SK-N-SH (cell line): ENCODE measurements at regions not wholly inside any gene's neighbourhood (a gene's known extent, or its start where the extent isn't known, plus 50 kb on each side); places are given as distances from the start of the nearest gene placed in this dataset.

Experiments used
- CTCF ChIA-PET: fragments of 300-600, 350-600 bp; formaldehyde crosslinking; extraction: SDS; loops from one replicate; lab custom pipeline; 2021; lab: Yijun Ruan, JAX
- POLR2A ChIA-PET: fragments of 350-600 bp; sonication (Branson Sonifier 250); formaldehyde crosslinking; extraction: SDS; loops from one replicate; lab custom pipeline; 2020; ENCODE audit warnings: antibody characterized with exemption, inconsistent platforms; lab: Yijun Ruan, JAX
- DNase-seq: peaks from one replicate; pipeline ENCODE4 v3.0.0; 2012
- H2AFZ ChIP-seq: fragments of 200-600 bp; sonication (generic); 2 replicates; pipeline ENCODE4 v1.8.1; 2016; ENCODE audit warnings: antibody characterized with exemption, mild to moderate bottlenecking, low read depth
- H3F3A ChIP-seq: fragments of 200-600 bp; sonication (generic); replicated peaks from 2 replicates; pipeline ENCODE3; 2016; ENCODE audit warnings: antibody characterized with exemption, mild to moderate bottlenecking; ENCODE audit not compliant: insufficient read depth
- H3K27ac ChIP-seq, 2 experiments: fragments of 200-500 bp in 1 of 2; fragments of 200-600 bp in 1 of 2; sonication (Bioruptor generic) in 1 of 2; sonication (generic), shearing (Covaris generic) in 1 of 2; 2 replicates each; pipeline versions ENCODE4 v1.5.1 to v1.6.1; 2014 to 2016; ENCODE audit warnings: low read depth in 2 of 2, inconsistent platforms in 1 of 2, low read length in 1 of 2, mild to moderate bottlenecking in 1 of 2, mixed read lengths in 1 of 2
- H3K27me3 ChIP-seq: fragments of 200-600 bp; sonication (generic), shearing (Covaris generic); 2 replicates; pipeline ENCODE4 v1.6.1; 2016; ENCODE audit warnings: mixed run types; ENCODE audit not compliant: insufficient read depth
- H3K36me3 ChIP-seq, 2 experiments: fragments of 200-500 bp in 1 of 2; fragments of 200-600 bp in 1 of 2; sonication (Bioruptor generic) in 1 of 2; sonication (generic) in 1 of 2; replicated peaks in 1 of 2; 2 replicates each; pipeline versions ENCODE3 to v1.5.1; 2014 to 2016; ENCODE audit warnings: low read length in 1 of 2, mild to moderate bottlenecking in 1 of 2; ENCODE audit not compliant: insufficient read depth in 2 of 2, control insufficient read depth in 1 of 2
- H3K4me1 ChIP-seq, 2 experiments: fragments of 200-500 bp in 1 of 2; fragments of 200-600 bp in 1 of 2; sonication (Bioruptor generic) in 1 of 2; sonication (generic), shearing (Covaris generic) in 1 of 2; 2 replicates each; pipeline versions ENCODE4 v1.5.1 to v1.6.1; 2014 to 2016; ENCODE audit warnings: low read depth in 1 of 2, low read length in 1 of 2, mixed run types in 1 of 2; ENCODE audit not compliant: insufficient read depth in 2 of 2, control insufficient read depth in 1 of 2
- H3K4me2 ChIP-seq: fragments of 200-600 bp; sonication (generic), shearing (Covaris generic); 2 replicates; pipeline ENCODE4 v1.6.1; 2017; ENCODE audit warnings: mixed run types
- H3K4me3 ChIP-seq, 2 experiments: fragments of 200-500 bp in 1 of 2; fragments of 200-600 bp in 1 of 2; sonication (Bioruptor generic) in 1 of 2; sonication (generic), shearing (Covaris generic) in 1 of 2; 2 replicates each; pipeline versions ENCODE4 v1.5.1 to v1.8.1; 2014 to 2016; ENCODE audit warnings: low read depth in 2 of 2, inconsistent platforms in 1 of 2, low read length in 1 of 2, mild to moderate bottlenecking in 1 of 2, mixed read lengths in 1 of 2, moderate library complexity in 1 of 2
- H3K79me2 ChIP-seq: fragments of 200-600 bp; sonication (generic); 2 replicates; pipeline ENCODE4 v1.8.1; 2017; ENCODE audit warnings: mild to moderate bottlenecking; ENCODE audit not compliant: insufficient read depth
- H3K9ac ChIP-seq: fragments of 200-600 bp; sonication (generic); 2 replicates; pipeline ENCODE4 v1.6.1; 2017; ENCODE audit warnings: mixed run types
- H3K9me2 ChIP-seq: fragments of 200-600 bp; sonication (generic); 2 replicates; pipeline ENCODE4 v1.6.1; 2017; ENCODE audit warnings: mixed run types
- H3K9me3 ChIP-seq: fragments of 200-600 bp; sonication (generic); 2 replicates; pipeline ENCODE4 v1.6.1; 2017; ENCODE audit warnings: mixed run types, mild to moderate bottlenecking, moderate library complexity
- H4K20me1 ChIP-seq: fragments of 200-600 bp; sonication (generic); 2 replicates; pipeline ENCODE4 v1.6.1; 2017; ENCODE audit warnings: mild to moderate bottlenecking, mixed run types; ENCODE audit not compliant: insufficient read depth
- CHD2 ChIP-seq: fragments of 150-350 bp; IDR thresholded peaks from 2 replicates; pipeline ENCODE4 v1.6.1; 2018; ENCODE audit warnings: low read length; ENCODE audit not compliant: partially characterized antibody
- ELF1 ChIP-seq: IDR thresholded peaks from 2 replicates; pipeline ENCODE4 v1.4.0; 2012
- EP300 ChIP-seq, 2 experiments: IDR thresholded peaks; 2 replicates each; pipeline versions ENCODE4 v1.4.0 to v1.6.1; 2012; ENCODE audit warnings: borderline replicate concordance in 1 of 2, low read depth in 1 of 2, low read length in 1 of 2
- FOSL2 ChIP-seq: IDR thresholded peaks from 2 replicates; pipeline ENCODE4 v1.4.0; 2012; ENCODE audit warnings: low read depth, mild to moderate bottlenecking, moderate library complexity, borderline replicate concordance
- FOXJ3 ChIP-seq: sonication (generic); formaldehyde crosslinking; IDR thresholded peaks from 2 replicates; pipeline ENCODE4 v1.5.1; 2020; ENCODE audit warnings: mild to moderate bottlenecking, missing genetic modification reagents
- FOXM1 ChIP-seq: IDR thresholded peaks from 2 replicates; pipeline ENCODE4 v1.4.0; 2012; ENCODE audit warnings: low read depth, mild to moderate bottlenecking
- MXI1 ChIP-seq: IDR thresholded peaks from 2 replicates; pipeline ENCODE4 v1.6.1; 2012; ENCODE audit warnings: mild to moderate bottlenecking, low read depth, low read length, improper control_type of control experiment
- NFIC ChIP-seq: IDR thresholded peaks from 2 replicates; pipeline ENCODE4 v1.4.0; 2012; ENCODE audit warnings: borderline replicate concordance
- NRF1 ChIP-seq: IDR thresholded peaks from 2 replicates; pipeline ENCODE4 v1.6.1; 2012; ENCODE audit warnings: low read depth, mild to moderate bottlenecking, low read length
- PBX3 ChIP-seq: IDR thresholded peaks from 2 replicates; pipeline ENCODE4; 2012
- POLR2AphosphoS5 ChIP-seq: IDR thresholded peaks from 2 replicates; pipeline ENCODE4 v1.6.1; 2012; ENCODE audit warnings: low read depth, low read length
- RCOR1 ChIP-seq: fragments of 150-350 bp; IDR thresholded peaks from 2 replicates; pipeline ENCODE4 v1.6.1; 2017; ENCODE audit warnings: antibody characterized with exemption, low read length
- REST ChIP-seq: IDR thresholded peaks from 2 replicates; pipeline ENCODE4 v1.6.1; 2012; ENCODE audit warnings: mild to moderate bottlenecking, low read depth, low read length, moderate library complexity
- RXRA ChIP-seq: IDR thresholded peaks from 2 replicates; pipeline ENCODE4 v1.4.0; 2012; ENCODE audit warnings: low read depth, mild to moderate bottlenecking, borderline replicate concordance
- SMC3 ChIP-seq: IDR thresholded peaks from 2 replicates; pipeline ENCODE4 v1.6.1; 2012; ENCODE audit warnings: low read depth, low read length, improper control_type of control experiment
- TAF1 ChIP-seq: IDR thresholded peaks from 2 replicates; pipeline ENCODE4 v1.6.1; 2012; ENCODE audit warnings: low read depth, mild to moderate bottlenecking, low read length, moderate library complexity, borderline replicate concordance
- YY1 ChIP-seq: IDR thresholded peaks from 2 replicates; pipeline ENCODE4 v1.4.0; 2012; ENCODE audit warnings: low read depth, mild to moderate bottlenecking
- TF ChIP-seq, protein P1 (sequence below): IDR thresholded peaks from 2 replicates; pipeline ENCODE4 v1.4.0; 2012; ENCODE audit warnings: low read depth
- TF ChIP-seq, protein P2 (sequence below): IDR thresholded peaks from 2 replicates; pipeline ENCODE4 v1.4.0; 2012; ENCODE audit warnings: low read depth, borderline replicate concordance

- no peaks in the 10 kb centered on the region for H3K36me3 ChIP-seq
- no peaks in the 10 kb centered on the region for H3F3A ChIP-seq
- ChIA-PET POLR2A (no interaction called here), CTCF (no interaction called here)
- no peaks in the 10 kb centered on the region for H3K4me1 ChIP-seq
- H3K4me3 ChIP-seq, result no peak overlapping the region
- no peaks in the 10 kb centered on the region for H3K9me3 ChIP-seq
- no peak overlapping the region for H2AFZ ChIP-seq
- TF ChIP-seq REST, result no peak
- TF ChIP-seq, protein P1, sequence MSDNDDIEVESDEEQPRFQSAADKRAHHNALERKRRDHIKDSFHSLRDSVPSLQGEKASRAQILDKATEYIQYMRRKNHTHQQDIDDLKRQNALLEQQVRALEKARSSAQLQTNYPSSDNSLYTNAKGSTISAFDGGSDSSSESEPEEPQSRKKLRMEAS, result no peak
- no peak for TF ChIP-seq NRF1
- TF ChIP-seq, protein P2, sequence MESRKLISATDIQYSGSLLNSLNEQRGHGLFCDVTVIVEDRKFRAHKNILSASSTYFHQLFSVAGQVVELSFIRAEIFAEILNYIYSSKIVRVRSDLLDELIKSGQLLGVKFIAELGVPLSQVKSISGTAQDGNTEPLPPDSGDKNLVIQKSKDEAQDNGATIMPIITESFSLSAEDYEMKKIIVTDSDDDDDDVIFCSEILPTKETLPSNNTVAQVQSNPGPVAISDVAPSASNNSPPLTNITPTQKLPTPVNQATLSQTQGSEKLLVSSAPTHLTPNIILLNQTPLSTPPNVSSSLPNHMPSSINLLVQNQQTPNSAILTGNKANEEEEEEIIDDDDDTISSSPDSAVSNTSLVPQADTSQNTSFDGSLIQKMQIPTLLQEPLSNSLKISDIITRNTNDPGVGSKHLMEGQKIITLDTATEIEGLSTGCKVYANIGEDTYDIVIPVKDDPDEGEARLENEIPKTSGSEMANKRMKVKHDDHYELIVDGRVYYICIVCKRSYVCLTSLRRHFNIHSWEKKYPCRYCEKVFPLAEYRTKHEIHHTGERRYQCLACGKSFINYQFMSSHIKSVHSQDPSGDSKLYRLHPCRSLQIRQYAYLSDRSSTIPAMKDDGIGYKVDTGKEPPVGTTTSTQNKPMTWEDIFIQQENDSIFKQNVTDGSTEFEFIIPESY, result no peak
- TF ChIP-seq RCOR1, result no peak
- TF ChIP-seq TAF1, result no peak
- no peak for TF ChIP-seq POLR2AphosphoS5
- TF ChIP-seq FOXM1, result no peak
- TF ChIP-seq FOXJ3 (CRISPR knock-in tag), result no peak
- TF ChIP-seq NFIC, result no peak
- TF ChIP-seq EP300 (IDR thresholded peaks at IDR 0.05; ENCODE audit: borderline replicate concordance in 1 of 2, low read depth in 1 of 2, low read length in 1 of 2), result no peak
- no peak for TF ChIP-seq MXI1
- no peak for TF ChIP-seq CHD2
- no peak for TF ChIP-seq RXRA
- no peak for TF ChIP-seq PBX3
- TF ChIP-seq FOSL2, result no peak
- no peak for TF ChIP-seq ELF1
- no peak for TF ChIP-seq YY1
- no peak for TF ChIP-seq SMC3
- TF ChIP-seq, all 33 proteins: peak for 0
- Histone ChIP-seq H4K20me1 (no peaks in the 10 kb centered on the region), H3K9me2 (no peaks in the 10 kb centered on the region), H3K27ac (no peak overlapping the region), H3K27me3 (peaks cover 11% of the 10 kb centered on the region; the same call in 1 of the 2 replicates), H3K79me2 (no peaks in the 10 kb centered on the region), H3K4me2 (no peak overlapping the region), H3K9ac (no peak overlapping the region)
- DNase-seq, result no peak
Measured at GRCh38 chr21:32894321-32894720, 122.8 kb upstream of the PAXBP1 start.
